Lower leg skin (tissue), 4 donors: ENCODE measurements at regions not wholly inside any gene's neighbourhood (a gene's known extent, or its start where the extent isn't known, plus 50 kb on each side); places are given as distances from the start of the nearest gene placed in this dataset.
"Not testable (repeated sequence)": the region's sequence is repeated elsewhere in the genome, so short reads cannot be mapped to it uniquely, and the experiment has no call there.

Experiments used
- DNase-seq, 2 donors: peaks; one replicate each; pipeline ENCODE4 v3.0.0-alpha.2; 2019; ENCODE audit warnings: low spot score in 2 of 2
- H3K4me3 ChIP-seq: fragments of 200-600 bp; sonication (generic); 2 replicates; pipeline ENCODE4 v1.5.1; 2017; ENCODE audit warnings: mild to moderate bottlenecking, low read depth; ENCODE audit not compliant: poor library complexity, severe bottlenecking
- POLR2A ChIP-seq, 2 donors: fragments of 450-650 bp; IDR thresholded peaks; one replicate each; pipeline ENCODE4 v1.6.1; 2016 to 2017; ENCODE audit warnings: antibody characterized with exemption in 2 of 2, mild to moderate bottlenecking in 1 of 2, moderate library complexity in 1 of 2
- WGBS, 2 donors: methylation state at CpG; one replicate each; pipeline ENCODE4 v1.1.5; 2018; 5-methylcytosine and 5-hydroxymethylcytosine counted together
- intact Hi-C: fragments of 100-400 bp; cut with DNase I; formaldehyde crosslinking; loops from one replicate; pipeline ENCODE4 v1.15.0; 2023; ENCODE audit warnings: low total_unique reads
- TF ChIP-seq, protein P1 (sequence below), 3 donors: fragments of 450-650 bp; IDR thresholded peaks; one replicate each; pipeline ENCODE4 v1.5.1; 2016; ENCODE audit warnings: antibody characterized with exemption in 3 of 3, mild to moderate bottlenecking in 3 of 3, moderate library complexity in 2 of 3

DNA sequence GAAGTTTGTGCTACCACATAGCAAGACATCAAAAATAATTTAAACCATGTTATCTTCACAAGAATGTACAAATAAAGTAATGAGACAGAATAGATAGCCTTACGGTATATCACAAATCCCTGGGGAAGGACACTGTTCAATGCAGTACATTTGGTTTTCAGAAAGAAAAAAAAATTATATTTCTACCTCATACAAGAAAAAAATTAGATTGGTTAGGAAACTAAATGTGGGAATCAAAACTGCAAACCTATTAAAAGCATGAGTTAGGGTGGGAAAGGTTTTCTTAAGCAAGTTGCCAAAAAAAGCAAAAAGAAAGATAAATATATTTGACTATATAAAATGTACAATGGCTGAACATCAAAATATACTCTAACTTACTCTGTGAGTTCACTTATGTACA is 201.9 kb upstream of the NREP start:
- TF ChIP-seq, protein P1, sequence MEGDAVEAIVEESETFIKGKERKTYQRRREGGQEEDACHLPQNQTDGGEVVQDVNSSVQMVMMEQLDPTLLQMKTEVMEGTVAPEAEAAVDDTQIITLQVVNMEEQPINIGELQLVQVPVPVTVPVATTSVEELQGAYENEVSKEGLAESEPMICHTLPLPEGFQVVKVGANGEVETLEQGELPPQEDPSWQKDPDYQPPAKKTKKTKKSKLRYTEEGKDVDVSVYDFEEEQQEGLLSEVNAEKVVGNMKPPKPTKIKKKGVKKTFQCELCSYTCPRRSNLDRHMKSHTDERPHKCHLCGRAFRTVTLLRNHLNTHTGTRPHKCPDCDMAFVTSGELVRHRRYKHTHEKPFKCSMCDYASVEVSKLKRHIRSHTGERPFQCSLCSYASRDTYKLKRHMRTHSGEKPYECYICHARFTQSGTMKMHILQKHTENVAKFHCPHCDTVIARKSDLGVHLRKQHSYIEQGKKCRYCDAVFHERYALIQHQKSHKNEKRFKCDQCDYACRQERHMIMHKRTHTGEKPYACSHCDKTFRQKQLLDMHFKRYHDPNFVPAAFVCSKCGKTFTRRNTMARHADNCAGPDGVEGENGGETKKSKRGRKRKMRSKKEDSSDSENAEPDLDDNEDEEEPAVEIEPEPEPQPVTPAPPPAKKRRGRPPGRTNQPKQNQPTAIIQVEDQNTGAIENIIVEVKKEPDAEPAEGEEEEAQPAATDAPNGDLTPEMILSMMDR (IDR thresholded peaks at IDR 0.05) = no peak
- no peak for TF ChIP-seq POLR2A (IDR thresholded peaks at IDR 0.05)
- intact Hi-C loops = no loop called here
- no peak overlapping the region for H3K4me3 ChIP-seq
- WGBS, 2 donors = 82 to 91% methylated on average over 1 of the region's 1 CpG
- no peak for DNase-seq

- H3K4me3 ChIP-seq, intact Hi-C loops, DNase-seq: not testable (repeated sequence)
- WGBS, 2 donors = 93 to 95% methylated on average over 3 of the region's 3 CpGs
These were observed 199.8 kb upstream of the NREP start for GRCh38 chr5:111956765-111957164.

DNA sequence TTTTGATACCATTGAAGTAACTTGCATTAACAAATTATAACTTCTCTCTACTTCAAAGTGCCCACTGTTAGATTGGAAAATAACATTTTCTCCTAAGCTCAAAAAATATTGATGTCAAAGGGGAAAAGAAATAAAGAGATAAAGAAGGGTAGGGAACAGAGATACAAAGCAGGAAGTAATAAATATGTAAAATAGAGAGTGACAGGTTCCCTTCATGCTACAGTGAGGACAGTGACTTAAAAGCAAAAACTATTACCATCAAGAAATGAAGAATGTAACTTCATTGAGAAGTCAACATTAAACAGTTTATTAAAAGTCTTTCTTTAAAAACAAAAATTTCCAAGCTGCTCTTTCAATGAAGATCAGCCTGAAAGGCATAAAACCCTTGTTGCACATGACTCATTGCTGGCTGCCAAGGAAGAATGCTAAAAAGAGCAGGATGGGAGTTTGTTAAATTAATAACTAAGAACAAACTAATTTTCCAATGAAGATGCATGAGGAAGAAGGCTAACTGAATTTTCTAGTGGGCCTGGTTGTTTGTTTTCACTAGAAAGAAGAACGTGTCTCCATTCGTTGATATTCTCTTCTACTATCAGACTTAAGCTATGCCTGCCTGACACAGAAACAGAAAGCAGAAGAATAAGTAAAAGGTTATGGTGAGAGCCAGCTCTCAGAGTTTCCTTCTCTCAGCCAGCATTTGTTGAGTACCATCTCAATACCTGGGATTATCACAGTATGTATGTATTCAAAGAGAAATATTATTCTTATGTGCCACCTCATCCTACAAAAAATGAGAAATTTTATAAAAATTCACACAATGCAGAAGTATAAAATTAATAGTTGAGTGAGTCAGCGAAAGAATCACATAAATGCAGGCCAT is 197.8 kb upstream of the NREP start:
- intact Hi-C loops = no loop called here
- TF ChIP-seq, protein P1 (IDR thresholded peaks at IDR 0.05) = no peak
- no peak for TF ChIP-seq POLR2A (IDR thresholded peaks at IDR 0.05)
- 60 to 65% methylated on average over 3 of the region's 3 CpGs for WGBS, 2 donors
- no peak for DNase-seq
- H3K4me3 ChIP-seq = no peak overlapping the region

- H3K4me3 ChIP-seq = no peak overlapping the region
- TF ChIP-seq, protein P1 (IDR thresholded peaks at IDR 0.05) = no peak
- no peak for TF ChIP-seq POLR2A (IDR thresholded peaks at IDR 0.05)
- WGBS, 2 donors = 75 to 79% methylated on average over 4 of the region's 4 CpGs
- intact Hi-C loops = no loop called here
- DNase-seq = no peak
These were observed 196.5 kb upstream of the NREP start for GRCh38 chr5:111953351-111954127.

- no peak overlapping the region for H3K4me3 ChIP-seq
- intact Hi-C loops = no loop called here
- DNase-seq = no peak
- TF ChIP-seq POLR2A (IDR thresholded peaks at IDR 0.05) = no peak
- TF ChIP-seq, protein P1 (IDR thresholded peaks at IDR 0.05) = no peak
- WGBS, 2 donors = 85 to 91% methylated on average over 2 of the region's 2 CpGs
These were observed 195.6 kb upstream of the NREP start for GRCh38 chr5:111952555-111952954.

- no peak for DNase-seq
- no peak for TF ChIP-seq POLR2A (IDR thresholded peaks at IDR 0.05)
- TF ChIP-seq, protein P1 (IDR thresholded peaks at IDR 0.05) = no peak
- 66 to 76% methylated on average over 1 of the region's 1 CpG for WGBS, 2 donors
- intact Hi-C loops = no loop called here
- H3K4me3 ChIP-seq = no peak overlapping the region
These were observed 193.7 kb upstream of the NREP start for GRCh38 chr5:111950660-111951059.
